ENCODE measurements at regions not wholly inside any gene's neighbourhood (a gene's known extent, or its start where the extent isn't known, plus 50 kb on each side); places are given as distances from the start of the nearest gene placed in this dataset.
A peak's percentile ranks its signal among the peaks of the same experiment; 100 is the strongest.

DNA sequence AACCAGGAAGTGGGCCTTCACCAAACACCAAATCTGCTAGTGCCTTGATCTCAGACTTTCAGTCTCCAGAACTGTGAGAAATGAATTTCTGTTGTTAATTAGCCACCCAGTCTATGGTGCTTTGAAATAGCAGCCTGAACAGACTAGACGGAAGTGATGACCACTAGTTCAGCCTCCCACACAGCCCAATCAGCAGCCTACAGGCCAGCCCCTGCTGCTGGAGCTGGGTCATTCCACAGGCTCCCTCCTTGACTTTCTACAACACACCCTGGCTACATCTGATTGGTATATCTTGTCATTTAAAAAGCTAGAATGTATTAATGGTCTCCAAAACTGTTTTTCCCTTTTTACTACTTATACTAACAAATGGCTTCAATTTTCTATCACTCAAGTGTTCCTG is 277.2 kb upstream of the TAC1 start:
- no peaks in the 10 kb centered on the region for H3K23me2 ChIP-seq (ENCODE audit: low read depth, low read length)
- no peak overlapping the region for H3K23ac ChIP-seq (ENCODE audit: insufficient read length)
- no peak overlapping the region for H2BK15ac ChIP-seq (ENCODE audit: low read length)
- no peak overlapping the region for H4K91ac ChIP-seq (replicated peaks; ENCODE audit: insufficient read length, low read length)
- no peak overlapping the region for H3K27ac ChIP-seq (ENCODE audit: low read depth, low read length)
- H3K9ac ChIP-seq (replicated peaks in 1 of 4; ENCODE audit: extremely low read depth in 1 of 4, low read depth in 3 of 4, low read length in 3 of 4): no peak overlapping the region
- H2BK120ac ChIP-seq (replicated peaks; ENCODE audit: low read depth, low read length): no peak overlapping the region
- no peak overlapping the region for H2AK5ac ChIP-seq (ENCODE audit: low read depth, low read length)
- no peak overlapping the region for H2BK5ac ChIP-seq (ENCODE audit: low read depth, low read length)
- 82% methylated on average over 1 of the region's 1 CpG; no CpG with 5 or more reads in 1 of the 2 experiments for WGBS, 2 experiments (ENCODE audit: extremely low coverage in 1 of 2, insufficient coverage in 1 of 2, insufficient read length in 1 of 2, insufficient replicate concordance in 2 of 2, low coverage in 1 of 2, low lambda C conversion rate in 2 of 2, missing lambda C conversion rate in 1 of 2)
- H3K56ac ChIP-seq (replicated peaks; ENCODE audit: insufficient read length, low read depth, low read length): no peak overlapping the region
- no peaks in the 10 kb centered on the region for H3K79me2 ChIP-seq (ENCODE audit: control insufficient read depth in 1 of 2, insufficient read depth in 2 of 2, low read length in 2 of 2)
- H3K18ac ChIP-seq (ENCODE audit: extremely low read depth, low read length): no peak overlapping the region
- H4K5ac ChIP-seq (ENCODE audit: insufficient read length, low read depth, low read length): no peak overlapping the region
- H3K36me3 ChIP-seq (ENCODE audit: control insufficient read depth in 2 of 4, insufficient read depth in 4 of 4, low read length in 3 of 4): no peaks in the 10 kb centered on the region
- H4K20me1 ChIP-seq (replicated peaks in 1 of 2; ENCODE audit: control insufficient read depth in 1 of 2, insufficient read depth in 2 of 2, low read length in 2 of 2): no peaks in the 10 kb centered on the region
- POLR2A ChIA-PET (ENCODE audit: partially characterized antibody): no interaction called here
- no peak overlapping the region for H3K14ac ChIP-seq (ENCODE audit: insufficient read length)
- FAIRE-seq: no peak
- no peak overlapping the region for H4K8ac ChIP-seq (ENCODE audit: extremely low read depth, insufficient read depth, low read length)
- 0 out of 2 replicates have a peak overlapping the region, but pooled peaks have one; percentile 47 for H2AFZ ChIP-seq (ENCODE audit: low read length)
- CTCF ChIA-PET (ENCODE audit: partially characterized antibody): interaction anchor here (0.6 kb wide), 1 partner anchor 381 kb away, joined by 3 read pairs; no protein-coding TSS in a partner anchor
- H3K79me1 ChIP-seq (ENCODE audit: low read depth, low read length): no peaks in the 10 kb centered on the region
- no peaks in the 10 kb centered on the region for H3K9me3 ChIP-seq (ENCODE audit: insufficient read depth in 2 of 2, low read depth in 1 of 2, low read length in 1 of 2)
- no peaks in the 10 kb centered on the region for H3K27me3 ChIP-seq (replicated peaks in 1 of 4; ENCODE audit: control insufficient read depth in 3 of 4, extremely low read depth in 1 of 4, insufficient read depth in 3 of 4, low read length in 3 of 4)
- no peaks in the 10 kb centered on the region for H3K4me1 ChIP-seq (replicated peaks in 1 of 4; ENCODE audit: control insufficient read depth in 3 of 4, insufficient read depth in 4 of 4, low read length in 3 of 4)
- H3K4me3 ChIP-seq (ENCODE audit: extremely low read depth in 1 of 4, insufficient read depth in 2 of 4, low read depth in 3 of 4, low read length in 4 of 4): no peak overlapping the region
- no peak overlapping the region for H2BK20ac ChIP-seq (ENCODE audit: low read length)
- no peak overlapping the region for H2BK12ac ChIP-seq (ENCODE audit: low read depth, low read length)
- no peak overlapping the region for H3K4ac ChIP-seq (replicated peaks; ENCODE audit: insufficient read length, low read depth, low read length)
- no peak overlapping the region for H3K4me2 ChIP-seq (ENCODE audit: insufficient read depth in 1 of 2, low read depth in 2 of 2, low read length in 2 of 2)
- no peak for DNase-seq (ENCODE audit: low read depth in 1 of 2, low spot score in 2 of 2)
- TF ChIP-seq EP300 (IDR thresholded peaks at IDR 0.05; ENCODE audit: borderline replicate concordance in 1 of 2, low read depth in 2 of 2, low read length in 2 of 2) (no peak), POLR2AphosphoS5 (IDR thresholded peaks at IDR 0.05; ENCODE audit: low read depth, low read length) (no peak), BCL11A (IDR thresholded peaks at IDR 0.05; ENCODE audit: low read depth in 2 of 2, low read length in 2 of 2) (no peak), CBX5 (IDR thresholded peaks at IDR 0.05; ENCODE audit: low read depth, low read length) (no peak), ZNF274 (IDR thresholded peaks at IDR 0.05; ENCODE audit: borderline replicate concordance, extremely low read depth, low read length) (no peak), ASH2L (IDR thresholded peaks at IDR 0.05; ENCODE audit: low read length) (no peak), SRF (IDR thresholded peaks at IDR 0.05; ENCODE audit: low read depth, low read length) (no peak), HDAC6 (IDR thresholded peaks at IDR 0.05; ENCODE audit: low read depth, low read length) (no peak), EGR1 (IDR thresholded peaks at IDR 0.05; ENCODE audit: borderline replicate concordance, low read depth, low read length) (no peak), SIN3A (conservative IDR thresholded peaks at IDR 0.05 in 1 of 2, IDR thresholded peaks at IDR 0.05 in 1 of 2; ENCODE audit: low read depth in 1 of 2, low read length in 2 of 2) (no peak), GTF2F1 (IDR thresholded peaks at IDR 0.05; ENCODE audit: borderline replicate concordance, low read depth, low read length) (no peak), FOSL1 (IDR thresholded peaks at IDR 0.05; ENCODE audit: insufficient read depth, low read depth, low read length) (no peak), ATF2 (IDR thresholded peaks at IDR 0.05; ENCODE audit: low read length) (no peak)
